CD4-positive, alpha-beta T cell (primary cell): ENCODE measurements at regions not wholly inside any gene's neighbourhood (a gene's known extent, or its start where the extent isn't known, plus 50 kb on each side); places are given as distances from the start of the nearest gene placed in this dataset.
"Not testable (repeated sequence)": the region's sequence is repeated elsewhere in the genome, so short reads cannot be mapped to it uniquely, and the experiment has no call there.

Experiments used
- ATAC-seq: fragments of 200-7000 bp; cut with Tn5 transposase; one replicate; pipeline ENCODE4 v1.10.0; 2022; ENCODE audit warnings: mild to moderate bottlenecking; ENCODE audit not compliant: poor library complexity
- CTCF ChIA-PET: fragments of 350-600 bp; sonication (Branson Sonifier 250); formaldehyde crosslinking; loops from one replicate; lab custom pipeline; 2021; ENCODE audit warnings: antibody characterized with exemption, inconsistent platforms; lab: Charles Lee
- POLR2A ChIA-PET: fragments of 350-600 bp; sonication (Branson Sonifier 250); formaldehyde crosslinking; loops from one replicate; lab custom pipeline; 2021; ENCODE audit warnings: antibody characterized with exemption, inconsistent platforms; lab: Charles Lee
- DNase-seq, 14 experiments: peaks; one replicate each; pipeline ENCODE4 v3.0.0-alpha.2; 2013 to 2020; ENCODE audit warnings: mixed read lengths in 2 of 14
- H3K27ac ChIP-seq, 2 donors: one replicate each; pipeline versions ENCODE4 v1.5.1 to v1.7.0; 2013; ENCODE audit warnings: low read length in 2 of 2, low read depth in 1 of 2, mild to moderate bottlenecking in 1 of 2
- H3K27me3 ChIP-seq, 2 experiments: 1 replicate in 1 of 2; 2 replicates in 1 of 2; pipeline versions ENCODE4 v1.6.1 to v1.7.0; 2013; ENCODE audit warnings: low read length in 2 of 2, control low read depth in 1 of 2, mild to moderate bottlenecking in 1 of 2, moderate library complexity in 1 of 2; ENCODE audit not compliant: insufficient read depth in 2 of 2, control insufficient read depth in 1 of 2
- H3K36me3 ChIP-seq: one replicate; pipeline ENCODE4 v1.6.1; 2013; ENCODE audit warnings: low read length, control low read depth; ENCODE audit not compliant: insufficient read depth
- H3K4me1 ChIP-seq: one replicate; pipeline ENCODE4 v1.6.1; 2013; ENCODE audit warnings: low read length, control low read depth; ENCODE audit not compliant: insufficient read depth
- H3K4me3 ChIP-seq: one replicate; pipeline ENCODE4 v1.5.1; 2013; ENCODE audit warnings: mild to moderate bottlenecking, low read length, moderate library complexity
- H3K9me3 ChIP-seq, 2 experiments: 1 replicate in 1 of 2; 2 replicates in 1 of 2; pipeline versions ENCODE4 v1.6.1 to v1.7.0; 2013; ENCODE audit warnings: low read length in 2 of 2, mild to moderate bottlenecking in 2 of 2, control low read depth in 1 of 2, moderate library complexity in 1 of 2; ENCODE audit not compliant: control insufficient read depth in 1 of 2, insufficient read depth in 1 of 2
- H3K27ac Mint-ChIP-seq: one replicate; pipeline ENCODE4 v1.8.0; 2020; ENCODE audit warnings: mixed read lengths
- H3K27me3 Mint-ChIP-seq: one replicate; pipeline ENCODE4 v1.8.0; 2021; ENCODE audit warnings: mixed read lengths
- H3K36me3 Mint-ChIP-seq: one replicate; pipeline ENCODE4 v1.8.0; 2021; ENCODE audit warnings: low read depth, mixed read lengths
- H3K4me1 Mint-ChIP-seq: one replicate; pipeline ENCODE4 v1.8.0; 2021; ENCODE audit warnings: low read depth, mixed read lengths
- H3K4me3 Mint-ChIP-seq: one replicate; pipeline ENCODE4 v1.8.0; 2020; ENCODE audit warnings: mild to moderate bottlenecking, mixed read lengths
- H3K9me3 Mint-ChIP-seq: one replicate; pipeline ENCODE4 v1.8.0; 2020; ENCODE audit warnings: mixed read lengths
- CTCF ChIP-seq: fragments of 200-600 bp; IDR thresholded peaks from one replicate; pipeline ENCODE4 v1.8.0; 2022; ENCODE audit warnings: antibody characterized with exemption, mild to moderate bottlenecking
- intact Hi-C, 2 experiments: fragments of 100-400 bp; cut with DNase I in 1 of 2; cut with micrococcal nuclease in 1 of 2; formaldehyde crosslinking; loops; one replicate each; pipeline versions ENCODE4 v1.15.1 to v1.9.0; 2023 to 2025; cut with DNase I, micrococcal nuclease

- Histone ChIP-seq H3K27ac (no peak overlapping the region), H3K4me3 (no peak overlapping the region), H3K36me3 (no peaks in the 10 kb centered on the region), H3K27me3 (peaks cover 0 to 5% of the 10 kb centered on the region in 2 experiments), H3K4me1 (no peaks in the 10 kb centered on the region), H3K9me3 (no peaks in the 10 kb centered on the region)
- Mint-ChIP-seq H3K4me1 (no peaks in the 10 kb centered on the region), H3K27me3 (peaks cover 30% of the 10 kb centered on the region), H3K9me3 (no peaks in the 10 kb centered on the region), H3K36me3 (no peaks in the 10 kb centered on the region), H3K27ac (no peak overlapping the region), H3K4me3 (no peak overlapping the region)
- POLR2A ChIA-PET: no interaction called here
- no peak for DNase-seq
- intact Hi-C loops: no loop called here
- no peak for TF ChIP-seq CTCF
- ATAC-seq: no peak
- CTCF ChIA-PET: no interaction called here
These were observed 496.1 kb downstream of the PREX1 start for GRCh38 chr20:48331518-48332286.

- DNase-seq (peak in 1 of 14 experiments; percentile 8), ATAC-seq (no peak)
- POLR2A ChIA-PET: no interaction called here
- H3K27ac Mint-ChIP-seq: no peak overlapping the region
- H3K27me3 Mint-ChIP-seq: peaks cover 28% of the 10 kb centered on the region
- intact Hi-C loops: no loop called here
- H3K36me3 Mint-ChIP-seq: no peaks in the 10 kb centered on the region
- Histone ChIP-seq H3K27me3 (peaks cover 0 to 5% of the 10 kb centered on the region in 2 experiments), H3K4me1 (no peaks in the 10 kb centered on the region), H3K4me3 (no peak overlapping the region), H3K9me3 (peaks cover 0 to 6% of the 10 kb centered on the region in 2 experiments), H3K36me3 (no peaks in the 10 kb centered on the region), H3K27ac (no peak overlapping the region)
- H3K9me3 Mint-ChIP-seq: no peaks in the 10 kb centered on the region
- no peaks in the 10 kb centered on the region for H3K4me1 Mint-ChIP-seq
- CTCF ChIA-PET: no interaction called here
- TF ChIP-seq CTCF: no peak
- no peak overlapping the region for H3K4me3 Mint-ChIP-seq
These were observed 497.8 kb downstream of the PREX1 start for GRCh38 chr20:48329676-48330664.

GRCh38 chr20:48329031-48329615 lies 498.7 kb downstream of the PREX1 start:
- Mint-ChIP-seq H3K27me3 (peaks cover 33% of the 10 kb centered on the region), H3K9me3 (no peaks in the 10 kb centered on the region), H3K27ac (no peak overlapping the region), H3K36me3 (no peaks in the 10 kb centered on the region), H3K4me3 (no peak overlapping the region), H3K4me1 (no peaks in the 10 kb centered on the region)
- ATAC-seq: no peak
- Histone ChIP-seq H3K4me1 (no peaks in the 10 kb centered on the region), H3K9me3 (peaks cover 0 to 6% of the 10 kb centered on the region in 2 experiments), H3K27ac (no peak overlapping the region), H3K27me3 (peaks cover 0 to 3% of the 10 kb centered on the region in 2 experiments), H3K4me3 (no peak overlapping the region), H3K36me3 (no peaks in the 10 kb centered on the region)
- ChIA-PET POLR2A (no interaction called here), CTCF (no interaction called here)
- no peak for DNase-seq
- no peak for TF ChIP-seq CTCF
- intact Hi-C loops: no loop called here

- H3K9me3 Mint-ChIP-seq, H3K36me3 Mint-ChIP-seq, H3K4me3 Mint-ChIP-seq, intact Hi-C loops, ATAC-seq, DNase-seq, H3K4me3 ChIP-seq, CTCF ChIA-PET, H3K4me1 Mint-ChIP-seq, H3K27me3 ChIP-seq, H3K27ac ChIP-seq, POLR2A ChIA-PET, H3K9me3 ChIP-seq, H3K36me3 ChIP-seq, H3K4me1 ChIP-seq, H3K27ac Mint-ChIP-seq: not testable (repeated sequence)
- peaks cover 24% of the 10 kb centered on the region for H3K27me3 Mint-ChIP-seq
These were observed 500.0 kb downstream of the PREX1 start for GRCh38 chr20:48327848-48328247.
